Occipital lobe (tissue), 1 donor: ENCODE measurements at regions not wholly inside any gene's neighbourhood (a gene's known extent, or its start where the extent isn't known, plus 50 kb on each side); places are given as distances from the start of the nearest gene placed in this dataset.
A peak's percentile ranks its signal among the peaks of the same experiment; 100 is the strongest.

Experiments used
- DNase-seq: peaks from one replicate; lab custom pipeline; 2025; lab: John Stamatoyannopoulos, UW

DNA sequence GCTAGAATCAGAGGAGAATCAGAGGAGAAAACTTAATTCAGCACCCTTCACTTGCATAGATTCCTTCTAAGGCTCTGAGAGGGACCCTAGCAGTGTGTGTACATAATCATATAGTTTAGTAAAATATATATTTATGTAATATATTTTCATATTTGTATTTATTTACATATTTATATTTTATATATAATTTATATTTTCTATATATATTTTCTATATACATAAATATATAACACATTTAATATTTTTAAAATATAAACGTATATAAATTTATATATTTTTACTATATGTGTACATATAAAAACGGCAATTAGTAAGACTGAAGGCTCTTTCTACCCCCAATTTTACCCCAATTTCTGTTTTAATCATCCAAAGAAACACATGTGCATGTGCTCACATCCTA is 80.3 kb downstream of the NXPE2 start:
- DNase-seq, result no peak

DNA sequence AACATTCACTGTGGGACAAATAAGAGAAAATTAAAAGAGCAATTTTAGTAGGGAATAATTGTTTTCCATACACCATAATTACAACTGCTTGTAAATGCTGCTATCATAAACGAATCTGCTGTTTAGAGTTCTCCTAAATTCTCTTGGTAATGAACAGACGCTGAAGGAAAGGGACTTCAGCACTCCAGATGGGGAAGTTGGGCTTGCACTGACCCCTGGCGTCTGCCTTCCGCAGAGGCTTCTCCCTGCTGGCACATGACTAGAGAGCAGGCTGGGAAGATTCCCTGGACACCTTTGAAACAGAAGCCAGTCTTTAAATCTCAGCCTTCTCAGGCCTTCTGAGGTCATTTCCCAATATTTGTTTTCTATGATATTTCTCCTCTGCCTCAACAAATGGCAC is 84.1 kb downstream of the NXPE2 start:
- no peak for DNase-seq

DNA sequence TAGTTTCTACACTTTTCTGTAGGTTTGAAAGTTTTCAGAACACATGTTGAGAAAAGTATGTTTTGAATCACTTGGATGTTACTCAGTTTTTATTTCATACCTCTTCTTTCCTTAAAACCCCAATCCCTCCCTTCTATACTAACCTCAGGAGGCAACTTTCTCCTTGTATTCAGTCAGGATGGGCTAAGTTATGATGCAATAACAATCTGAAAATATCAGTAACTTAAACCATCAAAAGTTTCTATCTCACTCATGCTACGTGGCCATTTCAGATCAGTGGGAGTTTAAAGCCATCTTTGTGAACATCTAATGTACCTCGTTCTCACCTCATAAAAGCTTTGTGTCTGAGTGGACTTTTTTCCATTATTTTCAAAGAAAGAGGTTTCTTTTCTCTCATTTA is 86.2 kb downstream of the NXPE2 start:
- DNase-seq, result no peak

DNA sequence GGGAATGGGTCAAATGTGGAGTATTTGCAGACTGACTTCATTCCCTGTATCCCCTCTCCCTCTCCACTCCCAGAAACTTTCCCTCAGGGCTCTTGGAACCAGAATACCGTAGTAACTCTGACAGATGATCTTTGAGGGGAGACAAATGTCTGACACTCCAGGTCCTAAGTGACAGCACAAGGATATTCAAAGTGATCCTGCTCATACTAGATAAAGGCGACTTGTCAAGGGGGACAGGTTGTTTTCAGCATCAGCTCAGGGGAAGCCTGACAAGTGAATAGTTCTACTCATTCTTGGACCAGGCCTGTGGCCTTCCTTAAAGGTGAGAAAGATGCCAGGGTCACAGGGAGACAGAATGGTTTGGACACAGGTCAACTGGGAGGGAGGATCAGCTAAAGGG is 92.8 kb downstream of the NXPE2 start:
- no peak for DNase-seq

DNA sequence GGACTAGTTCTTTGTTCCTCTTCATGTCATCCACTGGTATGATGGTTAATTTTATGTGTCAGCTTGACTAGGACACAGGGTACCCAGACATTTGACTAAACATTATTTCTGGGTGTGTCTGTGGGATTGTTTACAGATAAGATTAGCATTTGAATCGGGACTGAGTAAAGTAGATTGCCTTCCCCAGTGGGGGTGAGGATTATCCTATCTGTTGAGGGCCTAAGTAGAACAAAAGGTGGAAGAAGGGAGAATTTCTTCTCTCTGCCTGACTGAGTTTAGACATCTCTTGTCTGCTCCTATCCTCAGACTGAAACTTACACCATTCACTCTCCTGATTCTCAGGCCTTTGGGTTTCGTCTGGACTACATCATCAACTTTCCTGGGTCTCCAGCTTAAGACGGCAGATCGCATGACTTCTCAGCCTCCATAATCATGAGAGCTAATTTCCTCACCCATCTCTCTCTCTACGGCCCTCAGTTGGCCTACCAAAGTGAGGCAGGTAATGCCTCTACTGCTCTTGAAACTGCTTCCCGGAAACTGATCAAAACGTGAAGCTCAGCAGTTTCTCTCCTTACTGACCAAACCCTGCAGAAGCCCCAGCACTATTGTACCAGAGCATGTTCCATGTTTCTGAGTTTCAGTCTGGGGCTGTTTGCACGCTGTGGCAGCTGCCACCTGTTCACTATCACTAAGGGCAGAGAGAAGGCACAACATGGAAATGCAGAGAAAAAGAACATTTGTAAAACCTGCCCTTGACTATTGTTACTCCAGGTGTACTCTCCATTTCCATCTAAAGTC is 95.4 kb downstream of the NXPE2 start:
- DNase-seq, result no peak

DNA sequence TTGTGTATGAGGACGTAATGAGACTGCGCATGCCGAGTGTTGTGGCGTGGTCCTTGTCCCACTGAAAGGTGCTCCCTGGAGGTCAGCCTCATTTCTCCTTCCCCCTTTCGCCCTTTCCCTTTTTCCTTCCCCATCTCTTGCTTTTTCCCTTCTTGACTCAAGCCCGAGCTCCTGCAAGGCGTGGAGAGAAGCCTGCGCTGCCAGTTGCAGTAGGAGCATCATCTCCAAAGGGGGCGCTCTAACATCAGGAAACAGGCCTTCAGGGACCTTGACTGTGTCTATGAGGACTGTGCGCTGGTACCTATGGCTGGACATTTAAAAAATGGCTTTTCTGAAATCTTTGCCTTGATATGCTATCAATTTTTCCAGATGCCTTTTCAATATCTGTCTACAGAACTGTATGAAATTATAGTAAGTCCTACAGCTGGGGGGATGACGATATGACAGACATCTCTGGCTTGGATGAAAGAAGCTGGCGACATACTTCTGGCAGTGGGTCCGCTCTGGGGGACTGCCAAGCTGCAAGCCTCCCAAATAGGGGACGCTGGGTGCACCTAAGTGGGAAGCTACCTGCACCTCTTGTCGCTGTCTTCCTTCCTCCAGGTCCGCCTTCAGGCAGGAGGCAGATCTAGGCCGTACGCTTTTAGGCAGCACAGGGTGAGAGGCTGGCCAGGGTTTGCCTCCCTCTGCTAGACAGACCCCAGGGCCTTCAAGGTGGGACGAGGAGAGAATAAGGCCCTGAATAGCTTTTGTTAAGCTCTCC is 96.5 kb downstream of the NXPE2 start:
- peak; percentile 67 for DNase-seq

DNA sequence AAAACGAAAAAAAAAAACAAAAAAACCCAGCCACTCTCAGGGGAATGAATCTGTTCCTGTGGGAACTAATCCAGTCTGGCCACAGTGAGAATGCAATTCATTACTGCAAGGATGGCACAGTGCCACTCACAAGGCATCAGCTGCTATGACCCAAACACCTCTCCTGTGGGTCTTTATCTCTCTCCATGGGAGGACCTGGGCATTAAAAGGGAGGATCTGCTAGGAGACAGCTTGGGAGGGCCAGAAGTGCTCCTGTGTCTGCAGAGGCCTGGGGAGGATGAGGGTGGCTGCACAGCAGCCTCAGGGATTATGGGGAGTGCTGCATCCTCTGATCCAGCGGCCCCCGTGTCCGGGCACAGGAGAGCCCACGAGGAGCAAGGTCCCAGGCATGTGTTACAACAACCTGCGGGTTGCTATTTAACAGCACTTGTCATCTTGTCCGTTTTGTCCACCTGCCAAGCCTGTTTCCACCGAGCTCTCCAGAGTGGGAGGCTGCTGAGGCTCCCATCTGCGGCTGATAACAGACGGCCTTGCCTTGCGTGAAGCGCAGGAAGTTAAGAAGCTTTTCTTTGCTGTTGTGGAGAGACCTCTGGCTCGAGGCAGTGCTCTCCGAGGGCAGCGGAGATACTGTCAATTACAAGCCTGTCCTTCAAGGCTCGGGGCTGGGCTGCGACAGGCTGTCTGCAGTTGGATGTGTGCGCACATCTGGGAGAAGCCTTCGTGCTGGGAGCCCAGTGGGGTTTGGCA is 97.7 kb downstream of the NXPE2 start:
- DNase-seq, result peak; percentile 29

DNA sequence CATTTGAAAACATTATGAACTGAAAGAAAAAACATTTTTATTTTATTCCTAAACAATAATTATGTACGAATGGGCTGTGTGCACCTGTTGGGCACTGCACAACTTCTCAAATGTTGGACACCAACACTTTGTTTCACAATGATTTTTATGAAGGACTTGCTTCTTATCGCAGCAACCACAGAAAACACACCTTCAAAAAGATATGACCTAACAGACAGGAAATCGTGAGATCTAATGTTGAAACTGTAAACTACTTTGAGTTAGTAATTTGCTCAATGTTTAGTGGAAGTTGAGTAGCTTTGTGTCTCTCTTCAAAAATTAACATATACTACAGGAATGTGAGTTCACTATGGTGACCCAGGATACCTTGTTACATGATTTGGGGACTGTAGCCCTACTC is 98.6 kb downstream of the NXPE2 start:
- DNase-seq, result no peak

DNA sequence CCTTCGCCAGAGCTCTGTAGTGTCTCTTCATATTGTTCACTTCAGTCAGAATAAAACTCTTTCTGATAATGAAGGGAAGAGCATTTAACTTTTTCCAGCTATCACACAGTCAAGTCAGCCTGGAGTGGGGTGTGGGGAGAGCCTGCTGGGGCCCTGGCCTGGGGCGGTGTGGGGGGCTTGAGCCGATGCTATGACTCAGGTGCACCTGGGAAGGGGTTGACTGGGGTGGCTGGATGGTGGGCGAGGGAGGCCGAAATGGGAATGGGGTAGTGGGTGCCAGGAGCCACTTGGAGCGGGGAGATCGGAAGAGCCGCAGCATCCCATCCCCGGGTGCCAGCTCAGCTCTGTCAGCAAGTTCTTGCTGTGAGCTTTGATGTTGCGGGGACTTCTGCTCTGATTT is 100.9 kb downstream of the NXPE2 start:
- no peak for DNase-seq

DNA sequence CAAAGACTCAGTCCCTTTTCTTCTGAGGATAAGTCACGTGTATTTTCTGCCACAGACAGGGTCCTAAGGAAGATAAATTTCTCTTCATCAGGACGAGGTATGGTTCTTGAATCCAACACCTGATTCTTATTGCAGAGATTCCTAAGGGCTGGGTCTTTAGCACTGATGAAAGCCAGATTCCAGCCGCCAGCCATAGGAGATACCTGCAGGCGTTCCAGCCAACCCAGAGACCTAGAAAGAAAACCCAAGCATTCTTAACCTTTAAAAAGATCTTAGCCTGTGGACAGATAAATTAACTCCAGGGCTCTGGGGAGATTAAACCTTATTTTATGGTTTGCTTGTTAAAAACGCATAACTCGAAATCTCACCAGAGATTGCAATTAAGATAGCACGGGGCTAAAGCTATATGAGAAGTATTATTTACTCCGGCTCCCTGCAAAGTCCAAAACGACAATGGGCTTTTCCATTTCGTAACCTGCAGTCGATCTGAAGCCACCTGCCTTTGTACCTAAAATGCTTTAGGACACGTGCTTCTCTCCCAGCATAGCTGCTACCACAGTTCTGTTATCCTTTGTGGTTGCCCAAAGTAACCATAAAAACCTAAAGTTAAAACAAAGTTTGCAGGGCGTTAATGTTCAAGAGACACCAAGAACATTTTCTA is 104.5 kb downstream of the NXPE2 start:
- no peak for DNase-seq

DNA sequence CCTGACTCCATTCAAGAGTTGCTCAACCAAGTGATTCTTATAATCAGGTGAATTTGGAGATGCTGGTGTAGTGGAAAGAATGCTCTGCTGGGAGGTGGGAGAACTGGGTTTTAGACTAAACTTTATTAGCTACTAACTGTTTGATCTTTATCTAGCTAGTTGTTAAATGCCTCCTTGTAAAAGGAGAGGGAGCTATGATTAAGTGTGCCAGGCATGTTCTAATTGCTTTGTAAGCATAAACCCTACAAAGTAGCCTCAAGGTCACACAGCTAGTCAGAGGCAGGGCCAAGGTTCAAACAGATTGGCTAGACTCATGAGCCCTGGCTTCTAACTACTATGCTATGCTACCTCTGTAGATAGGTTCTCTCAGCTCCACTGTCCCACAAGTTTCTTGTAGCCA is 105.5 kb downstream of the NXPE2 start:
- DNase-seq, result no peak

DNA sequence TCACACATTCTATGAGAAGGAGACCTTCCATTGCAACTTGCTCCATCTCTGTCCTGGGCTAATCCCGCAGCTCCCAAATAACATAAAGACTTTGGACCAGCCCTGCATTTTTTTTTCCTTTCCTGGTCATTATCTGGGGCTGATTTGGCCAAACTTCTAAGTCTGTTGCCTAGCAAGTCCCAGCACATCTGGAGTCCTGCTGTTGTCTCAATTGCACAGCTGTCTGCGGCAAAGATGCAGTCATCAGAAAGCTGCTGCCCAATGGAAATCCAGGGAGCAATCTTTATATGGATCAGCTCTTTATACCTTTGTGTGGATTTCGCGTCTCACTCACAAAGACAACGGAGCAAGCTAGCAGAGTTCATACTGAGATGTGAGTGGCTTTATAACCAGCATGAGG is 105.9 kb downstream of the NXPE2 start:
- no peak for DNase-seq

DNA sequence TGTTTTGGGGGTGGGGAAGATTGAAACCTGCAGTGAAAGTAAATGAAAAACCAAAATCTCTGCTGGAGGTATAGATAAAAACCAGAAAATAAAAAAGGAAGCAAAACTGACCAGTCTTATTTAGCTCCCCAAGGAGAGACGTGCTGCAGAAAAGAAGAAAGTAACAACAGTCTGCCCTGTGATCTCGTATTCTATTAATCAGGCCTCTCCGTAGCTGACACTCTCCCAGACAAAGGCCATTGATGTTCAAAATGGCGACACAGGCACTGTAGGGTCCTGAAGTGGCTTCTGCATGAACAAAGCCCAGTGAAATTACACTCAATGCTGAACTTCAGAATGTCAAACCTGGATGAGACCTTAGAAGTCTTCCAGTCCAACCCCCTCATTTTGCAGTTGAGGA is 106.6 kb downstream of the NXPE2 start:
- DNase-seq, result no peak

DNA sequence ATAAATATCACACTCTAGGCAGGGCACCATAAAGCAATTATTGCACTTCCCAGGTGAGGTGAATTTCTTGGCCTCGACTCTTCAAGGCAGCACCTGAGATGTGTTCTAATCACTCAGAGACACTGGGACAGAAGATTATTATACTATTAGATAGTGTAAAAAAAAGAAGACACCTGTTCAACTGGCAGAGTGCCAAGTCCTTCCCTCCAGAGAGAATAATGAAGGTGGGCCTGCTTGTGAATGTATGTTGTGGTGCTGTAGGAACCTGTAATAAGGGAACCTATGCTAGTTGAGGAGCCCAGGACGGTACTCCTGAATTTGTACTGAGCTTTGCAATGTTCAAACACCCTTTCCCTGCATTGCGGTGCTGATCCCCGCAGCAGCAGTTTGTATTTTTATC is 107.5 kb downstream of the NXPE2 start:
- no peak for DNase-seq

DNA sequence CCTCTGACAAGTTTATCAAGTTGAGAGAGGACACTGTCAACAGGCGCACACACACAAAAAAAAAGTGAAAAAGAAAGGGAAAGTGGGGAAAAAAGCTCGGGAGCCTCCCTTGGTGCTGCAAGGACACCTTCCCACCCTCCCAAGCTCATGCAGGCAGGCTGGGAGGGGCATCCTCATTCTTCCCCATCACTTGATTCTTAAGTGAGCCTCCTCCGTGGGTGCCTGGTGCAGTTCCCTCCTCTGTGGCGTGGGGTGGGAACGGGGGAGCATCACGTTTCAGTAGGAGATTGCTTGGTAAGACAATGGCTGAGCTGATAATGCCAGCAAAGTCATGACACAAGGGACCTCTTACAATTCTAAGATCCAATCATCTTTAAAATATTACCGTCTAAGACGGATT is 108.8 kb downstream of the NXPE2 start:
- no peak for DNase-seq

DNA sequence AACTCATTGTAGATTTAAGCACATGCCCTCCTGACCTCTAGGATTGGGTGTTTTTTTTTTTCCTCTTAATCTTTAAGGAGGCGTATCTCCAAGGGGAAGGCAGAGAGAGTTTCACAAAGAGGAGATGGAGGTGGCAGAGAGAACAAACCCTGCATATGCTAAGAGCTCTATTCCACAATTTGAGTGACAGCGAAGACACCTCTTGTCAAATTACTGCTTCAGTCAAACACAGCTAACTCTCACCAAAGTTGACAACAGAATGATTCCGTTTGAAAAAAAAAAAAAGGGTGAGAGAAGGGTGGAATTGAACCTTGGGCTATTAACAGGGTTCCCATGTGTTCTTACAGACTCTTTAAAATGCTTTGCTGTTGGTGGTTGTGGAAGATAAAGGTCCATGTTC is 112.6 kb downstream of the NXPE2 start:
- no peak for DNase-seq

DNA sequence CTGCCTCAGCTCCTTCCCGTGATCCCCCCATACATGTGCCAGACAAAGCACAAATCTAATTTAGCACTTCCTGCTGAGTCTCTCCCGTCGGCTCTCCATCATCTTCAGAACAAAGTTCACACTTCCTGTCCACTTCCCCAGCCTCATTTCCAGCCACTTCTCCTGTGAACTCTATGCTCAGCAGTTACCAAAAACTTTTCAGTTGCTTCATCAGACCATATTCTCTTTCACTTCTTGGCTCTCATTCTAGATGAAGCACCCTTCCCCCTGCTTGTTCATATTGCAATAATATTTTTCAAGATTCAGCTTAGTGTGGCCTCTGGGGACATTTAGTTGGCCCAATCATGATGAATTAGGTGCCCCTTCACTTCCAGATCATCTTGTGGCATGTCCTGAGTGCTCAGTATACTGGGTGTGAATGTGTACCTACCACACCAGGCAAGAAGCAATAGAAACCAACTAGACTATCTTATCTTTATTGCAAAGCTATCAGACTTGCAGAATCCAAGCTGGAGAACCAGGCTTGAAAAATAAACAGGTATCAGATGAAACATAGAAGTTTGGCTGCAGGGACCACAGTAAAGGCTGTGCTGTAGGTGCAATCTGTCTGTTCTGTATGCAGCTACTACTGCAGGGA is 115.8 kb downstream of the NXPE2 start:
- DNase-seq, result no peak

DNA sequence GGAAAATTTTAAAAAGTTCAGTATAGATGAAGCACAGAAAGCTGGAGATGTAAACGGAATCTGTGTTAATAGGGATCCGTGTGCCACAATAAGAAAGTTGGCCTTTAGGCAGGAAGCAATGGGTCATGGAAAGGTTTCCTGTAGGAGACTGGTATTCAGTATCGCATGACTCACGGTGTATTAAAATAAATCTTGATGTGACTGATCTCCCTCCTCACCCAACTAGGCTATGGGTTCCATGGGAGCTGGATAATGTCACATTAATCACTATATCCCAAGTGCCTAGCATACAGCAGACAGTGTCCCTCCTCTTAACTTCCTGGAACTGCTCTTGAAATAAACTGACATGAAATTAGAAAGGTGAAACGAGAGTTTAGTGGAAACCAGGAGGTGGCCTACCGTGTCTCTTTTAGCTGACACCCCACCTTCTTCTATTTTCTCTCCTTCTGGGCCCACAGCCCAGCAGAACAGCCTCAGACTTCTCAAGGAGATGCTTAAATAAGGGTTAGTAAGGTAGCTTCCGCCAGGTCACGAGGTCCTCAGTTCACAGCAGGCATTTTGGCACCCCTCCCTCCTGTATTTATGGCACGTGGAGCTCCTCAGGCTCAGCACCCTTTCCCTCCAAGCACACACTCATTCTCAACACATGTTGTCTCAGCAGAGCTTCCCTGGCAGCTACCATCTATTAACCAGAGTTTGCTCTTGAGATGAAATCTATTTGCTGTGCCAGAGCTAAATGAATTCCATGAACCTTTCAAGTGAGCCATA is 118.8 kb downstream of the NXPE2 start:
- DNase-seq, result no peak

DNA sequence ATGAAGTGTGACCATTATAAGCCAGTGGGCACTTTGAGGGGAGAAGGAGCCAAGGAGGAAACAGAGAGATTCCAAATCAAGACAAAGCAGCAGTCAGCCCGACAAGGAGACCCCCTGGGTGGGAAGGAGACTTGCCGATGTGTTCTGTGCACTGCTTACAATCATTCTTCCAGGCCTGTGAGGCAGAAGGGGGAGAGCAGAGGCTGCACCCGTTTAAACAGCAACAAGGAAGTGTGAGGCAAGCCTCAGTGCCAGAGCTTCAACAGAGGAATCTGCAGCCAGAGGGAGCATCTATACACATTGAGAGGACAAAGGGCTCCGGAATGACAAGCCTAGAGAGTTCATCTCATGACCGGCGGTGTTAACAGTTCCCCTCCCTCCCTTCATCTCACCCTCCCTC is 121.1 kb downstream of the NXPE2 start:
- DNase-seq, result no peak

DNA sequence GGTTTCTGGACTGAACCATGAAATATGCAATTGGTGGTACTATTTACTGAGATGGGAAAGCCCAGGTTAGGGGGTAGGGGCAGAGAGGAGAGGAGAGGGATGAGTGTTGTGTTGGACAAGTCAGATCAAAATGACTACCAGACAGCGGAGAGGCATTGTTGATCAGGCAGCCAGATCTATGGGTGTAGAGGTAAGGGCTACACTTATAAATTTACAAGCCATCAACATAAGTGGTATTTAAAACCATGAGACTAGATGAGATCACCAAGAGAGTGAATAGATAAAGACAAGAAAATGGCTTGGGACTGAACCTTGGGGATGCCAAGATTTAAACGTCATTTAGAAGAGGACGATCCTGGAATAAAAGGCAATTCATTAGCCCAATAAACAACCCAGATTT is 123.4 kb downstream of the NXPE2 start:
- DNase-seq, result no peak

DNA sequence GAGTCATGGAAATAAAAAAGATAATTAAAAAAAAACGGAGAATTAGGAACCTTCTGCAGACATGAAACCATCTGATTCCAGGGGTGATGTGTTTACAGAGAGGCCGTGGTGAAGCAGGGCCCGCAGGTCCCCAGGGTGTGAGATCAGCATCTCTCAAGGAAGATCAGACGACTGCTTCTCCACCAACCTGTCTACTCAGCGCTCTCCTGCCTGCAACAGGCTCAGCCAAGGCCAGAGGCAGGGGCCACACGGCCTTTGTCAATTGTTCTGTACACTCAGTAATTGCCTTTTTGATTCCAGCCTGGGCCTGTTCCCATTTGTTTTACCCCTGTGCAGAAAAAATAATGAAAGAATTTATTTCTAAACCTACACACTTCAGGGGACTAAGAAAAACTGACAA is 124.6 kb downstream of the NXPE2 start:
- no peak for DNase-seq
